HCT116 (cell line): ENCODE measurements at regions not wholly inside any gene's neighbourhood (a gene's known extent, or its start where the extent isn't known, plus 50 kb on each side); places are given as distances from the start of the nearest gene placed in this dataset.

Source experiments
- ATAC-seq: fragments of 200-7000 bp; cut with Tn5 transposase; 2 replicates; pipeline ENCODE4 v1.9.1; 2020; ENCODE audit warnings: mild to moderate bottlenecking, moderate library complexity
- BruUV-seq: library from RNA; stranded (reverse); fragments of 400-500 nt; replicated peaks from 2 replicates; lab custom pipeline; 2021; lab: Mats Ljungman, UMichigan
- CTCF ChIA-PET: fragments of 300-600 bp; sonication (Branson Sonifier 250); formaldehyde crosslinking; loops from one replicate; lab custom pipeline; 2021; ENCODE audit warnings: antibody characterized with exemption; lab: Charles Lee
- POLR2A ChIA-PET: fragments of 300-600, 350-600 bp; sonication (Branson Sonifier 250); formaldehyde crosslinking; loops from one replicate; lab custom pipeline; 2021; ENCODE audit warnings: antibody characterized with exemption; lab: Charles Lee
- RAD21 ChIA-PET, 2 experiments: fragments of 300-600 bp; sonication (Branson Sonifier 250); formaldehyde crosslinking; loops; one replicate each; lab custom pipeline; 2023; ENCODE audit warnings: low total read pairs in 2 of 2; ENCODE audit not compliant: uncharacterized antibody in 2 of 2, unreplicated experiment in 2 of 2, low non-redundant PET in 1 of 2; lab: Charles Lee
- DNase-seq: peaks from one replicate; pipeline ENCODE4 v3.0.0-alpha.2; 2010; ENCODE audit warnings: low read depth, low spot score
- H2AFZ ChIP-seq: fragments of 200-600 bp; shearing (Covaris generic), sonication (generic); 2 replicates; pipeline ENCODE4 v1.6.1; 2017; ENCODE audit warnings: low read depth, mixed run types, mixed read lengths, antibody characterized with exemption, low read length; ENCODE audit not compliant: poor library complexity, severe bottlenecking
- H3K27ac ChIP-seq: 2 replicates; pipeline ENCODE4 v1.5.1; 2012; ENCODE audit warnings: low read depth, low read length
- H3K27me3 ChIP-seq: fragments of 200-600 bp; sonication (generic); 2 replicates; pipeline ENCODE4 v1.6.1; 2016; ENCODE audit warnings: mixed run types, low read length, mixed read lengths; ENCODE audit not compliant: insufficient read depth
- H3K36me3 ChIP-seq, 2 experiments: fragments of 200-500 bp in 1 of 2; fragments of 200-600 bp in 1 of 2; sonication (Bioruptor generic) in 1 of 2; sonication (generic) in 1 of 2; 2 replicates each; pipeline versions ENCODE4 v1.5.1 to v1.6.1; 2014 to 2016; ENCODE audit warnings: low read length in 2 of 2, inconsistent platforms in 1 of 2, mixed read lengths in 1 of 2, mixed run types in 1 of 2; ENCODE audit not compliant: insufficient read depth in 2 of 2, control insufficient read depth in 1 of 2
- H3K4me1 ChIP-seq, 2 experiments: fragments of 200-600 bp in 1 of 2; sonication (generic) in 1 of 2; 2 replicates each; pipeline versions ENCODE4 v1.5.1 to v1.6.1; 2012 to 2017; ENCODE audit warnings: low read length in 2 of 2, inconsistent platforms in 1 of 2, mild to moderate bottlenecking in 1 of 2, mixed read lengths in 1 of 2, mixed run types in 1 of 2, moderate library complexity in 1 of 2; ENCODE audit not compliant: insufficient read depth in 2 of 2, control insufficient read depth in 1 of 2
- H3K4me2 ChIP-seq: fragments of 200-600 bp; sonication (generic); 2 replicates; pipeline ENCODE4 v1.6.1; 2017; ENCODE audit warnings: mixed run types, low read length, mixed read lengths
- H3K4me3 ChIP-seq, 2 experiments: fragments of 200-600 bp in 1 of 2; sonication (generic) in 1 of 2; replicated peaks in 1 of 2; 2 replicates each; pipeline ENCODE4 v1.5.1; 2011 to 2016; ENCODE audit warnings: low read length in 2 of 2, control low read depth in 1 of 2, low read depth in 1 of 2, mild to moderate bottlenecking in 1 of 2, mixed read lengths in 1 of 2, mixed run types in 1 of 2
- H3K79me2 ChIP-seq: fragments of 200-600 bp; sonication (generic); 2 replicates; pipeline ENCODE4 v1.6.1; 2017; ENCODE audit warnings: mild to moderate bottlenecking, mixed run types, low read length, moderate library complexity, mixed read lengths; ENCODE audit not compliant: insufficient read depth
- H3K9ac ChIP-seq: fragments of 200-600 bp; sonication (generic); 2 replicates; pipeline ENCODE4 v1.6.1; 2016; ENCODE audit warnings: low read length, mixed read lengths
- H3K9me2 ChIP-seq: fragments of 200-600 bp; sonication (generic), shearing (Covaris generic); 2 replicates; pipeline ENCODE4 v1.6.1; 2017; ENCODE audit warnings: mixed run types, mild to moderate bottlenecking, moderate library complexity; ENCODE audit not compliant: insufficient read depth
- H3K9me3 ChIP-seq, 2 experiments: fragments of 200-500 bp in 1 of 2; fragments of 200-600 bp in 1 of 2; sonication (Bioruptor generic) in 1 of 2; sonication (generic) in 1 of 2; 2 replicates each; pipeline ENCODE4 v1.6.1; 2014 to 2017; ENCODE audit warnings: low read length in 2 of 2, mixed read lengths in 2 of 2, inconsistent platforms in 1 of 2, low read depth in 1 of 2, mild to moderate bottlenecking in 1 of 2, mixed run types in 1 of 2, moderate library complexity in 1 of 2; ENCODE audit not compliant: control insufficient read depth in 1 of 2, insufficient read depth in 1 of 2
- H4K20me1 ChIP-seq: fragments of 200-600 bp; sonication (generic), shearing (Covaris generic); 2 replicates; pipeline ENCODE4 v1.6.1; 2017; ENCODE audit warnings: mixed run types, mild to moderate bottlenecking, moderate library complexity; ENCODE audit not compliant: insufficient read depth
- CTCF ChIP-seq, 3 experiments: fragments of 200-600 bp in 1 of 3; sonication (generic) in 1 of 3; IDR thresholded peaks in 2 of 3; conservative IDR thresholded peaks in 1 of 3; 2 replicates each; pipeline ENCODE4 v1.5.1; 2012 to 2017; ENCODE audit warnings: low read depth in 2 of 3, low read length in 2 of 3, antibody characterized with exemption in 1 of 3, borderline replicate concordance in 1 of 3, control low read depth in 1 of 3, mild to moderate bottlenecking in 1 of 3, mixed read lengths in 1 of 3, mixed run types in 1 of 3, moderate library complexity in 1 of 3; ENCODE audit not compliant: insufficient read depth in 1 of 3
- SP1 ChIP-seq: IDR thresholded peaks from 2 replicates; pipeline ENCODE4 v1.6.1; 2012; ENCODE audit warnings: low read depth
- YY1 ChIP-seq: IDR thresholded peaks from 2 replicates; pipeline ENCODE4 v1.6.1; 2011; ENCODE audit warnings: low read length, low read depth, moderate library complexity, mild to moderate bottlenecking; ENCODE audit not compliant: insufficient replicate concordance; ENCODE audit errors: extremely low read depth
- intact Hi-C: fragments of 100-400 bp; cut with micrococcal nuclease; formaldehyde crosslinking; loops from 2 replicates; pipeline ENCODE4 v1.10.0; 2022

GRCh38 chr5:142499591-142500226 lies 174.9 kb upstream of the SPRY4 start:
- no TSS peak for BruUV-seq
- DNase-seq (no peak), ATAC-seq (no peak)
- Histone ChIP-seq H2AFZ (no peak overlapping the region), H3K9me2 (no peaks in the 10 kb centered on the region), H3K9ac (no peak overlapping the region), H3K4me2 (no peak overlapping the region), H3K4me1 (no peaks in the 10 kb centered on the region), H3K4me3 (no peak overlapping the region), H4K20me1 (no peaks in the 10 kb centered on the region), H3K36me3 (no peaks in the 10 kb centered on the region), H3K79me2 (no peaks in the 10 kb centered on the region), H3K9me3 (no peaks in the 10 kb centered on the region), H3K27me3 (no peaks in the 10 kb centered on the region), H3K27ac (no peak overlapping the region)
- POLR2A ChIA-PET = no interaction called here
- TF ChIP-seq CTCF (IDR thresholded peaks at IDR 0.05 in 2 of 3, conservative IDR thresholded peaks at IDR 0.05 in 1 of 3; ENCODE audit: borderline replicate concordance in 1 of 3, insufficient read depth in 1 of 3, low read depth in 2 of 3, low read length in 2 of 3) (no peak), YY1 (no peak), SP1 (no peak)
- RAD21 ChIA-PET = no interaction called here
- intact Hi-C loops = no loop called here
- CTCF ChIA-PET = no interaction called here

GRCh38 chr5:142498298-142498697 lies 173.5 kb upstream of the SPRY4 start:
- no peak for TF ChIP-seq CTCF (IDR thresholded peaks at IDR 0.05 in 2 of 3, conservative IDR thresholded peaks at IDR 0.05 in 1 of 3; ENCODE audit: borderline replicate concordance in 1 of 3, insufficient read depth in 1 of 3, low read depth in 2 of 3, low read length in 2 of 3)
- POLR2A ChIA-PET = no interaction called here
- H3K36me3 ChIP-seq = no peaks in the 10 kb centered on the region

More at GRCh38 chr5:142498298-142498697, 173.5 kb upstream of the SPRY4 start:
- Histone ChIP-seq H3K27me3 (no peaks in the 10 kb centered on the region), H3K4me2 (no peak overlapping the region), H4K20me1 (no peaks in the 10 kb centered on the region), H3K9me2 (no peaks in the 10 kb centered on the region), H3K79me2 (no peaks in the 10 kb centered on the region), H2AFZ (no peak overlapping the region), H3K27ac (no peak overlapping the region), H3K9ac (no peak overlapping the region), H3K9me3 (no peaks in the 10 kb centered on the region), H3K4me1 (no peaks in the 10 kb centered on the region), H3K4me3 (no peak overlapping the region)
- no TSS peak for BruUV-seq
- ChIA-PET CTCF (no interaction called here), RAD21 (no interaction called here)
- ATAC-seq (no peak), DNase-seq (no peak)
- intact Hi-C loops = no loop called here
